Cardiac septum (tissue), 1 donor: ENCODE measurements at regions not wholly inside any gene's neighbourhood (a gene's known extent, or its start where the extent isn't known, plus 50 kb on each side); places are given as distances from the start of the nearest gene placed in this dataset.
"Not testable (repeated sequence)": the region's sequence is repeated elsewhere in the genome, so short reads cannot be mapped to it uniquely, and the experiment has no call there.

Source experiments
- DNase-seq: peaks from one replicate; pipeline ENCODE4 v3.0.0-alpha.2; 2020; ENCODE audit warnings: low spot score
- intact Hi-C: fragments of 100-400 bp; cut with DNase I; formaldehyde crosslinking; loops from one replicate; pipeline ENCODE4 v1.14.0; 2022
- donor health status: DM: no; HTN: no; CAD: no.

- DNase-seq, result no peak
- intact Hi-C loops, result no loop called here
Observed at GRCh38 chr2:192539306-192539705, 344.6 kb upstream of the TMEFF2 start.

GRCh38 chr2:192536922-192537624, 342.3 kb upstream of the TMEFF2 start:
- intact Hi-C loops, result no loop called here

GRCh38 chr2:192535956-192536921, 341.5 kb upstream of the TMEFF2 start:
- intact Hi-C loops, result no loop called here
- DNase-seq, result no peak

More at GRCh38 chr2:192536922-192537624, 342.3 kb upstream of the TMEFF2 start:
- DNase-seq, result no peak

GRCh38 chr2:192534072-192534471, 339.3 kb upstream of the TMEFF2 start:
- intact Hi-C loops, result no loop called here
- DNase-seq, result no peak

- not testable (repeated sequence) for DNase-seq
Observed at GRCh38 chr2:192524642-192525251, 330.0 kb upstream of the TMEFF2 start.

GRCh38 chr2:192524214-192524613, 329.5 kb upstream of the TMEFF2 start:
- intact Hi-C loops, DNase-seq: not testable (repeated sequence)

More at GRCh38 chr2:192524642-192525251, 330.0 kb upstream of the TMEFF2 start:
- intact Hi-C loops, result not testable (repeated sequence)

- intact Hi-C loops, result no loop called here
- no peak for DNase-seq
Observed at GRCh38 chr2:192515937-192516336, 321.2 kb upstream of the TMEFF2 start.

GRCh38 chr2:192513575-192513974, 318.8 kb upstream of the TMEFF2 start:
- no peak for DNase-seq
- intact Hi-C loops, result no loop called here

GRCh38 chr2:192507836-192508450, 313.2 kb upstream of the TMEFF2 start:
- DNase-seq, intact Hi-C loops: not testable (repeated sequence)

GRCh38 chr2:192500550-192501200, 305.9 kb upstream of the TMEFF2 start:
- intact Hi-C loops, result no loop called here

GRCh38 chr2:192499476-192499875, 304.7 kb upstream of the TMEFF2 start:
- no peak for DNase-seq
- intact Hi-C loops, result no loop called here

More at GRCh38 chr2:192500550-192501200, 305.9 kb upstream of the TMEFF2 start:
- DNase-seq, result no peak

GRCh38 chr2:192498747-192499146, 304.0 kb upstream of the TMEFF2 start:
- intact Hi-C loops, result no loop called here
- DNase-seq, result no peak

- intact Hi-C loops, DNase-seq: not testable (repeated sequence)
Observed at GRCh38 chr2:192488158-192488557, 293.4 kb upstream of the TMEFF2 start.

- intact Hi-C loops, result no loop called here
- DNase-seq, result no peak
Observed at GRCh38 chr2:192487636-192488035, 292.9 kb upstream of the TMEFF2 start.

- intact Hi-C loops, result no loop called here
- DNase-seq, result no peak
Observed at GRCh38 chr2:192484903-192485302, 290.2 kb upstream of the TMEFF2 start.

- intact Hi-C loops, result no loop called here
- DNase-seq, result no peak
Observed at GRCh38 chr2:192480984-192481383, 286.3 kb upstream of the TMEFF2 start.

- intact Hi-C loops, result no loop called here
- no peak for DNase-seq
Observed at GRCh38 chr2:192473331-192473730, 278.6 kb upstream of the TMEFF2 start.

GRCh38 chr2:192471982-192472381, 277.2 kb upstream of the TMEFF2 start:
- no peak for DNase-seq
- intact Hi-C loops, result no loop called here

GRCh38 chr2:192469612-192470011, 274.9 kb upstream of the TMEFF2 start:
- intact Hi-C loops, result no loop called here
- DNase-seq, result no peak
